ENCODE measurements at regions not wholly inside any gene's neighbourhood (a gene's known extent, or its start where the extent isn't known, plus 50 kb on each side); places are given as distances from the start of the nearest gene placed in this dataset.
A peak's percentile ranks its signal among the peaks of the same experiment; 100 is the strongest.

DNA sequence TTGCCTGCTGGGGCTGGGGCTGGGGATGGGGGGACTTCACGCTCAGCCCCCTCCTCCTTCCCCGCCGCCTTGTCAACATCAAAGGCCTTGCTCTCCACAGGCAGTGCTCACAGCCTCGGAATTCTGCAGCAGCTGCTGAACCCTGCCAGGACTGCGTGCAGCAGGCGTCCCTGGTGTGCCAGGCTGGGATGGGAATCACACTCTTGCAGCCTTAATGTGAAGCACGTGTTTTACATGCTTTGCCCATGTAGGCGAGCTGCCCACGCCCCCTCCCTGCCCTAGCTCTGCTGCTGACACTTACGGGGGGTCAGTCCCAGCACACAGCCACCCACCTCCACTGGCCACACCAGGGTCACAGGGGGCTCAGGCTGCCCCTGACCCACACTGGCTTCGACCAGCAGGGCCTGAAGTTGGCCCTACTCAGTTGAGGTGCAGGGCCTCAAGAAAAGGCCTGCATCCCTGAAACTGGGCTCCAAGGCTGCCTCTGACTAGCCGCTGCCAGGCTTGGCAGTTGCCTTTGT lies 276.2 kb upstream of the RTL1 start:
- DNase-seq (ENCODE audit: low spot score): no peak

DNA sequence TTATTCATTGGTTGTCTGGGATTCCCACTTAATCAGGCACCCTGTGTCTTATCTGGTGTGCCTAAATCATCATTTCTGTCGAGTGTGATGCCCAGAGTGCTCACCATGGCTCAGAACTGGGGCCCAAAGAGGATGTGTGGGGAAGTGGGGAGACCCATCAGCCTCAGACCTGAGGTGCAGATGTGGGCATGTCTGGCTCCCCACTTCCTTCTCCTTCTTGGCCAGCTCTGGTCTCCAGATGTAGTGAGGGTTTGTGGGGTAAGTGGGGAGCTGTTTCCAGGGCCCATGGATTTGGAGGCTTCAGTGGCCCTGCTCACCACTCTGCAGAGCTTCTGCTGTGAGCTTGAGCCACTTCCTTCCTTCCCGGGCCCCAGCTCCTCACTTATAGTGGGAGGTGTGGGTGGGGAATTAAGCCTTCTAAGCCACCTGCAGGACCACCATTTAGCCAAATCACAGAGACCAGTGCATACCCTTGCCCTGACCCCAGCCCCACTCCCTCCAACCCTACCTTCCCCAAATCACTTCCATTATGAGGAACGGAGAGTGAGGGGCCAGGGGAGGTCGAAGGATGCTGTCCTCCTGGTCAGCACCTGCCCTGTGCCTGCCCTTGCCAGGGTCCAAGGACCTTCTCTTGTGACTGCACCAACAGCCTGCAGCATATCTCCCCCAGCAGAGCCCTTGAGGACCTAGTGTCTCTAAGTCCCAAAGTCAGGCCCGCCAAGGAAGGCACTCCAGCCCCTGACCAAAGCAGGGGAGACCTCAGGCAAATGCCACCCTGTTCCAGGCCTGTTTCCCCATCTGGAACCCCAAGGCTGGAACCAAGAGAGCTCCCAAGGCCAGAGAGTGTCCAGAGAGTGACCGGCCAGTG lies 278.2 kb upstream of the RTL1 start:
- no peak for DNase-seq (ENCODE audit: low spot score)

DNA sequence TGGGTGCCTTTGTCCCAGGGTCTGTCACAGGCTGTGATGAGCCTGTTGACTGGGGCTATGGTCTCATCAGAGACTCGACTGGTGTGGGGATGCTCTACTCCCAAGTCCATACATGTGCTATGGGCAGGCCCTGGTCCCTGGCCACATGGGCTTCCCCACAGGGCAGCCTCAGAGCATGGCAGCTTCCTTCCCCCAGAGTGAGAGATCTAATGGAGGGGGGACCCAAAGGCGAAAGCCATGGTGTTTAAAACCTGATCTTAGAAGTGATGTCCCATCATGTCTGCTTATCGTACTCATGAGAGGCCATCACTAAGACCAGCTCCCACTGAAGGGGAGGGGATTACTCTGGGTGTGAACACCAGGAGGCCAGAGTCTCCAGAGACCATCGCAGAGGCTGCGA lies 279.0 kb upstream of the RTL1 start:
- DNase-seq (ENCODE audit: low spot score): no peak

DNA sequence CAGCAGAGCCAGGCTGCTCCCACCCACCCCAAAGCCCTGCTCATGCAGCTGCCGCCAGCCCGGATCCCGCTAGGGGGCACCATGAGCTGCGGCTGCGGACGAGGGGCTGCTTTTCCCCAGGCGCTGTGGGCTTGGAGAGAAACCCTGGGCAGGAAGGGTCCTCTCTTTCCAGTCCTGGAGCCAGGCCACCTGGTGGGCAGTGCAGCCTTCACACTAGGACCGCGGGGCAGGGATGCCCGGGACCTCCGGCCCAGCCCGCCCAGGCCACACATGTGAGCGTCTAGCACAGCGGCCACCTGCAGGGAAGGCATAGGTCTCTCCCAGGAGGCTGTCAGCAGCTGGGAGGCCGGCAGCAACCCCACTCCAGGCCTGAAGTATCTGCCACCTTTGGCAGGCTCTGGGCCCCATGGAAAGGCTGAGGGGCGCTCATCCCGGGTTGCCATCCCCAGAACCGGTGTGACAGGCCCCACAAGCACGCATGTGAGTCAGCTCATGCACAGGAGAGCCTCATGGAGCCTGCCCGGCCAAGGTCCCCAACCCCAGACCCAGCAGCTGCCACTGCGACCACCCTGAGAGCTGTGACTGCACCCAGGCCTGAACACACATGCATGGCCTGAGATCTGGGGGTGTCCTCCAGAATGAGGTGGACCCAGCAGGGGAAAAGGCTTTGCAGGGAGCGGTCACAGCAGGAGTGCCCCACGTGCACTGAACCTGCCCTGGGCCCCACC lies 280.0 kb upstream of the RTL1 start:
- DNase-seq (ENCODE audit: low spot score): peak; percentile 59

DNA sequence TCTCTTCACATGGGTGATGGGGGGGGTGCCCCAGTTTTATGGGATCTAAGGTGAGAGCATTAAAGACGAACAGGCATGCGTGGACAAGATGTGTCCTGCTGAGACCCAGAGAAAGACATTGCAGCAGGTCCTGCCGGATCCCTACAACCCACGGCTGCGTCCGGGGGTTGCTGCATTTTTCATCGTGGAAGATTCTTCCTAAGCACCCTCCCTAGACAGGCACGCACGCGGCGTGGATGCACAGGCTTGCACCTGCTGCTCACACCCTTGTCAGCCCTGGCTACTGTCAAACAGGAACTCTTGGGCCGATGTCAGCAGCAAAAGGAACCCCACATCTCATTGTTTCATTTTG lies 280.6 kb upstream of the RTL1 start:
- no peak for DNase-seq (ENCODE audit: low spot score)

DNA sequence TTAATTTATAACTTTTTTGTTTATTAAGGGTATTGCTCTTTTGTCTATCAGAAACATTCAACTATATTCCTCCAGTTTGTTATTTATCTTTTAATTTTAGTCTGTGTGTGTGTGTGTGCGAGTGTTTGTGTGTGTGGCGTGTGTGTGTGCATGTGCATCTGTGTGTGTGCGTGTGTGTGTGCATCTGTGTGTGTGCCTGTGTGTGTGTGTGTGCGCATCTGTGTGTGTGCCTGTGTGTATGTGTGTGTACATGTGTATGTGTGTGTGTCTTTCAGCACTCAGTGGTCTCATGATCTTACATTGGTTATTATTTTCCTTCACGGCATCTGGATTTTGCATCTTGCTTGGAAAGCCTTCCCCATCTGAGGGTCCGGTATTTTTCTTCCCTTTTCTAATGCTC lies 281.1 kb upstream of the RTL1 start:
- DNase-seq (ENCODE audit: low spot score): no peak

DNA sequence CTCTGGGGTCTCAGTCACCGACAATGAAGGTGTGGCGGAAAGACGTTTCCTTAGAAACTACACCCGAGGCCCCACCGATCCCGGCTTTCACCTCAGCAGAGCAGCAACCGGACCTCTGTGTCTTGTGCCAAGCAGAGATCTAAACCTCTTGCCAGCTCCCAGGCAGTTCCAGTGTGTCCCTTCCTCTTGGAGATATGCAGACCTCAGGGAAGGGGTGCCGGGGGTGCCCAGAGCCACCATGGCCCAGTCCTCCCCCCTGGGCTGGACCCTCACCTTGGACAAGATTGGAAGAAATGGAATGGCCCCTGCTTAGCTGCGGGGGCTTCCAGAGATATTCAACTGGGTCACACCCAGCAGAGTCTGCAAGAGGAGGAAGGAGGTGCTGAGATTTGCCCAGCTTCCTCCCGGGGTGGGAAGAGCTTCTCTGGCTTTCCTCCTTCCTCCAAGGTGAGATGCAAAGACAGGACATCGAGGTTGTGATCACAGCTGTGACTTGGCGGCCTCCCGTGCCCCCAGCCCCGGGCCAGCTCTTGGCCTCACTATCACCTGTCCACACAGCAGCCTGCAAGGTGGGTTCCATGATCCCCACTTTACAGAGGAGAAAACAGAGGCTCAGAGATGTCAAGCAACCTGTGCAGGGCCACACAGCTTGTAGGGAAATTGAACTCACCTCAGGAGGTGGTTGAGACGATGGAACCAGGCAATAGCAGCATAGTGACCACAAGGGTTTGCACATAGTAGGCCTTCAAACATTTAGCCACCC lies 281.7 kb upstream of the RTL1 start:
- DNase-seq (ENCODE audit: low spot score): no peak

DNA sequence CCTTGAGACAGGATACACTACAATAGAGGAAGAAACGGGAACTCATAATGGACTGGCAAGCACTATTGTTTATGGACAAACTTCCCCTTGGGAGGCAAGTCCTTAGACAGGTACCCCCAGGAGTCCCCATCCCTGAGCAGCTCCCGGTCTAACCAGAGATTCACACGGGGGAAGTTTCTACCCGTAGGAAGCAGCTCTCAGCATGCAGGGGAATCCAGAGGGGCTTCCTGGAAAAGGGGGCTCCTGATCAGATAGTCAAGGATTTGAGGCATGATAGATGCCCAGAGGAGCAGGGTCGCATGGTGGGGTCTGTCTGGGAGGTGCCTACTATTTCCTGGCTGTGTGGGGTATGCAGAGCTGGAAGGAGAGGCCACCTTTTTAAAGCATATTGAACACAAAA lies 282.4 kb upstream of the RTL1 start:
- DNase-seq (ENCODE audit: low spot score): no peak

DNA sequence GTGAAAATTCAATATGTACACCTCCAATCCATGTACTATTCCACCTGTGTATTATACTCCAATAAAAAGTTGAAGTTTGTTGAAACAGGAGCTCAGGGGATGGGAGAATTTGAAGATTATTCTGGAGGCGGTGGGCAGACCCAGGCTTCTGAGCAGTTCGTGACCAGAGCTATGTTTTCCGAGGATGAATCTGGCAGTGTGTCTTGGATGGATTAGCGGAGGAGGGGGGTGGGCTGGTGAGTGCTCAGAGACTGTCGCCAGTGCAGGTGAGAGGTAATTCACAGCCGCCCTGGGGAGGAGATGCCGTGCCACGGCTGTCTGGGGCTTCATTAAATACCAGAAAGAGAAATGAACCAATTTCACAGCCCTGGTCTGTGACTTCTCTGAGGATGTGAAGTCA lies 283.0 kb upstream of the RTL1 start:
- no peak for DNase-seq (ENCODE audit: low spot score)

DNA sequence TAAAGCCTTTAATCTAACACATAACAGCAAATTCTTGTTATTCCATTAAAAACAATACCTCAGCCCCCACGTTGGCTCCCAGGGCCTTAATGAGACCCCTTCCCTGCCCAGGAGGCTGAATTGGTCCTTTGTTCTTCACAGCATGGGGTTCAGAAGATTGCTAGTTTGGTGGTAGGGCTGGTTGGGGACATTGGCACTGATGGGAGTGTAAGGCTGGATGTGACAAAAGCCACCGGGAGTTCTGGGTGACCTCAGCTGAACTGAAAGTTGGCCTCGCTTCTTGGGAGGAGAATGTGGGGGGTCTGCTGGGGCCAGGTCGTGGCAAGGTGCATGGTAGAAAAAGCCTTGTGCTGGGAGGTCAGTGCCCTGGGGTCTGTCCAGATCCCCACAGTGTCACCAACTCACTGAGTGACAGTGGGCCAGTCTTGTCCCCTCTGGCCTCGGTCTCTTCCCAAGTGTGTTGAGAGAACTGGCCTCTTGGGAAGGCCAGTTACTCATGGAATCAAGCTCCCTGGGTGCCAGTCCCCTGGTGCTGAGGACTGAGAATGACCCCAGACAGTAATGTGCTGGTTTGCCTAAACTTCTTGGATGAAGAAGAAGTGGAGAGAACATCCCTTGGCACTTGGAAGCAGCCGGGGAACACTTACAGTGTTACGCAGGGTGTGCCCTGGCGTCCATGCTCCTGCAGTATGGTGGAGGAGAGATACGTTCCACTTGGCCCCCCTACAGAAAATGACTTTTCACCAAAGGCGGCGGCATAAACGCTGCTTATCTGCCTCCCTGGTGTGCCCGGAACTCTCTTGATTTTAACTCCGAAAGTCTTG lies 283.7 kb upstream of the RTL1 start:
- no peak for DNase-seq (ENCODE audit: low spot score)

DNA sequence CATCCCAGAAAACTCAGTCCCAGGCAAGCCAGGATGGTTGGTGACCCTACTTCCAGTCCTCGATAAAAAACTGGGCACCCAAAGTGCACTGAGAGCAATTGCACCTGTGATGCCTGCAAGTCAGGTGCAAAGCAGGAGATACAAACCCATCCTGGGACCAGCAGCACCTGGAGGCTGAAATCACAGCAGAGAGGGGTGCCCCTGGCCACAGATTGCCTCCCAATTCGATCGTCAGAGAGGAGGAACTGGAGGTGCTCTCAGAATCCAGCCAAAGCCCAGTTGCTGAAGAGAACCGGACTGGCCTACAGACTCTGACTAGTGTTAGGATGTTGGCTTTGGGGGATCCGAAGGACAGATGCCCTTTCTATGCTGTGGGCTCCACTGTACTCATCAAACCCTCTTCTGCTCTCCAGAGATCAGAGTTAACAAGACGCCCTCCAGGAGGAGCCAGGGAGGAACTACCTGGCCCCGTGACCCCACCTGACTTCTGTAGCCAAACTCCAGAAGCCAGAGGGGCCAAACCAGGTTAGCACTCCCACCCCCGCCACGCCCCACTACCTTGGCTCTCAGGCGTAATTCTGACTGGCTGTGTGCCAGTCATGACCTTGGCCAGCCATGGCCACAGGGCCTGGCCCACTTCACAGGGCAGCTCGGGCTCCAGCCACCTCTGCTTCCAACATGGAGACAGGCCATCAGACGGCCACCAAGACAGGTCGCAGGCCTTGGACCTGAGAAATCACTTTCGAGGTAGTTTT lies 284.5 kb upstream of the RTL1 start:
- no peak for DNase-seq (ENCODE audit: low spot score)

DNA sequence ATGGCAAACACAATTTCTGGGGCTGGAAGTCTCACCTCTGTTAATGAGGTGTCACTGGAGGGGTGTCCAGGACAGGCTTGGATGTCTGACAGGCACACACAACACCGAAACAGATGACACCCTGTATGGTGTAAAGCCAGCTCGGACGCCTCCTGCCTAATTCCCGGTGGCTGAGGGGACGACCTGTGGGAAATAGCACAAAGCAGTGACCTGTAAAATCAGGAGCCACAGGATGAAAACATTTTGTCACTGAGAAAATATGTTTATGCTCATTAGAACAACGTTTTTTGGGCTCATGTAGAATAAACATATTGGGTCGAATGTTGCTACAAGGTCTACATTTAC lies 285.0 kb upstream of the RTL1 start:
- DNase-seq (ENCODE audit: low spot score): no peak

DNA sequence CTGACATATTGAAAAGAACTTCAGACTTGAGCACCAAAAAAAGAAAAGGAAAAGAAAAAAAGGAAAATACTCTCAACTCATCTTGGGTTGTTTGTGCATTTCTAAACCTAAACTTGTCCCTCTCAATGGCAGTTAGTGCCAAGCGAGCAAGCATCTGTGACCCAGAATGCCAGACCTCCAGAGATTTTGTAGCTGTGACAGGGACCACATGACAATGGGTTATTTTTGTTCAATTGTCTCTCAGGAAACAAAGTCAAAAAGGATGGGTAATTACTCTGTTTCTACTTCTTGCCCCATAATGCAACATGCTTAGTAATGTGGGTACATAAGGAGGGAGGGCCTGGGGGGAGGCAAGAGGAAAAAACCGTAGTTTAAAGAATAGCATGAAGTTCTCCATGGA lies 285.7 kb upstream of the RTL1 start:
- DNase-seq (ENCODE audit: low spot score): no peak

DNA sequence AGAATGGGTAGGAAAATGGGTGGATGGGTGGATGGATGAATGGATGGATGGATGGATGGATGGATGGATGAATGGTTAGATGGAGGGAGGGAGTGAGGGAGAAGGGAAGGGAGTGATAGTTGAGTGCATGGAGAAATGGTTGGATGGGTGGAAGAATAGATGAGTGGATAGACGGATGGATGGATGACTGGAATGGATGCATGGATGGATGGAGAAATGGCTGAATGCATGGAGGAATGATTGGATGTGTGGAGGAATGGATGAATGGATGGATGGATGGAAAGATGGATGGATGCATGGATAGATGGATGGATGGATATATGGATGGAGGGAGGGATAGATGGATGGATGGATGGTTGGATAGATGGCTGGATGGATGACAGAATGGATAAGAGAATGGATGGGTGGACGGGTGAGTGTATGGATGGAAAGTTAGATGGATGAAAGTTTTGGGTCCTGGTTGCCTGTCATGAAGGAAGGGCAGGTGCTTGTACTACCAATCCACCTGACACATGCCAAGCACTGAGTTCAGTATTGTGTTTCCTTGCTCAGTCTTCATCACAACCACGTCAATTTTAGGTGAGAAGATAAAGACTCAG lies 286.5 kb upstream of the RTL1 start:
- DNase-seq (ENCODE audit: low spot score): no peak

DNA sequence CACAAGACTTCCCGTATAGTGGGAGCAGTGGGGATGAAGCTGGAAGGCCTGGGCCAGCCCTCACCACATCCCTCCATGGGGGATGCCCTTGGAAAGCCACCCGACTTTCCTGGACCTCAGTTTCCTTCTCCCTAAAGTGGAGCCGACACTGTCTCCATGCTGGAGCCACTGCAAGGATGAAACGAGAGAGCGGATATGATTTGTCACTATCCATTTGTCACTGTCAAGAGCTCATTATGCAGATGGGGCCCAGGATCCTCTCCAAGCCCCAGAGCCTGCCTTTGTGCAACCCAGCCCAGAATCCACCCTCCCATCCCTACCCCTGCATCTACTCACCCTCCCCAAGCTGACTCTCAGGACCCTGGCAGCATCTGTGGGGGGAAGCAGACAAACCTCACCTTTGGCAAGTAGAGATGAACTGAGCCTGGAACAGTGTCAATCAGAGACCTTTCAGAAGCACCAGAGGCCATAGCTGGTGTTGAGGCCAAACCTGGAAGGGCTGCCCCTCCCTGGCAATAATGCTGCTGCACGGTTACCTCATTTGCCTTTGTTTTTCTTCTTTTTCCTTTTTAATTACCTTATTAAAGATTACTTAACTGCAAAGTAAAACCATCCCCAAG lies 287.7 kb upstream of the RTL1 start:
- DNase-seq (ENCODE audit: low spot score): no peak

DNA sequence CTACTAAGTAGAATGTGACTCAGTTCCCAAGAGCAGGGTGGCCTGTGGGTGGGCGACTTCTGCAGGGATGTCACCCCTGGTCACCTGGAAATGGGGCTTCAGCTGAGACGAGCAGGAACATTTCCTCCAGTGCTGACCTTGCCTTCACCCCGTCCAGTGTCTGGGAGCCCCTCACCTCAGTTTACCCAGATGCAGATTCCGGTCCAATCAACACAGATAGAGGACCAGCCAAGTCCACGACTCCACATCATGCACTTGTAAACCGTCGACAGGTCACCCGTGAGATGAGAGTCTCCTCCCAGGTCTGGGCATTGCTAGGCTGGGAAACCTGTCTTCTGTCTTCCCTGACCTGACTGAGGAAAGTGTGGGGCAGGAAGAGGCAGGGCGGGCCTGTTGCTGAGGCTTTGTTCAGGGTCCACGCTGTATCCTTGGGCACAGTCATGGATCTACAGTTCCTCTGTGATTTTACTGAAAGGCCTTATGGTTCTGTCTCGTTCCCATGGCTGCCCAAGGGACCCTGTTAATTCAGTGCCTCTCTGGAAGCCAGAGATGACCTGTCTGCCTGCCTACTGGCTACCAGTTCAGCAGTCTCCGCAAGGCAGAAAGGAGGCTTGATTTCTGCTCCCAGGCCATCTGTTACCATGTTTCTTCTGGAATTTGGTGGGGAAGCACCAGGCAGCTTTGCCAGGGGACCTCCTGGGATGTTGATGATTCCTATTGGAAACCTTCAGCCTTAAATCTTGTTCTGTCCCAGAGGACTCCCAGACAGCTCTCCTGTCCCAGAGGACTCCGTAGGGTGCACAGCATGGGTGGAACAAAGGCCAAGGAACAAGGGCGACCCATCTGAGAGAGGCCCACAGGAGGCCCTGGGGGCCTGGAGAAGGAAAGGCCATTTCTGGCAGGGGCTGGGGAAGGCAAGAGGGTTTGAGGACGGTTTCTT lies 288.5 kb upstream of the RTL1 start:
- DNase-seq (ENCODE audit: low spot score): no peak

DNA sequence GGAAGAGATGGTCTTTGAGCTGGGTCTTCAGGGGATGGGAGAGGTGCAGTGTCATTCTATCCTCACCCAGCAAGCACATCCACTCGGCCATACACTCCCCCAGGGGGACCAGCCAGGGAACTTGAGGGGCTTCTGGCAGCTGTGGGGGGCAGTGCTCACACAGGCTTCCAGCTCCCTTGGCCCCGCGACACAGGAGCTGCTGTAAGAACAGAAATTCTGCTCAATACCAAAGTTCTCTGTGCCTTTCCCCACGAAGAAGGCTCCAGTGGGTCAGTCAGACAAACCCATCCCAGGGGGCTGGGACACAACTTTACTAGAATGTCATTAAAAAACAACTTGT lies 289.1 kb upstream of the RTL1 start:
- no peak for DNase-seq (ENCODE audit: low spot score)

DNA sequence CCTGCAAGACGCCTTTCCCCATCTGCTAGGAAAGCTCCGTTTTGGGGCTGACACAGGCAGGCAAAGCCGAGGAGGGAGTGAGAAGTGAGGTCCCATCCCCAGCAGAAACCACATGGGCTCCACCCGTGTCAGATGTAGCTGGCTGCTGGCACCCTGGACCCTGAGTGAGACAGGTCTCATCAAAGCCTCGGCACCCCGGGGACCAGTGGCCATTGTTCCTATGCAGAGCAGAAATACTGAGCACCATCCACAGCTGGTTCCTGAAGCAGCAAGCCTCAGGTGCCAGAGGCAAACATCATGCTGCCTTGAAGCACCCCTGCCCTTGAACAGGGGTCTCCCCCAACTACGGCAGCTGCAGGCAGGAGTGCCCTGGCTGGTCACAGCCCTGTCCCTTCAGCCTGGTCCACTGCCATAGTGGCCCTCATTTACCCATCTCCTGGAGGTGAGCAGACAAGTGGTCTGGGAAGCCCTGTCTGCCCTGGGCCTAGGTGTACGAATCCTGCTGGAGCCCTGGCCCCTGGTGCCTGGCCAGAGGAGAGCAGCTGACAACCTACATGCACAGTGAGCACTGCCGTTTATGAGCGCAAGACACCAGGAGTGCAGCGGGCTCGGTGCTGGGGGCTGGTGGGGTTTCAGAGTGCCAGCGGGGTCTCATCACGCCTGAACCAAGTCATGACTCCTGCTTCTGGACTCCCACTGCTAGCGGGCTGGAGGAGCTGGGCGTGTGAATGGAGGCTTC lies 289.8 kb upstream of the RTL1 start:
- DNase-seq (ENCODE audit: low spot score): no peak
